RWPE2 (cell line): ENCODE measurements at regions not wholly inside any gene's neighbourhood (a gene's known extent, or its start where the extent isn't known, plus 50 kb on each side); places are given as distances from the start of the nearest gene placed in this dataset.
A peak's percentile ranks its signal among the peaks of the same experiment; 100 is the strongest.

Source experiments
- ATAC-seq: fragments of 200-7000 bp; cut with Tn5 transposase; 3 replicates; pipeline ENCODE4 v1.9.1; 2021; ENCODE audit warnings: low read depth
- DNase-seq: peaks from one replicate; pipeline ENCODE4 v3.0.0-alpha.2; 2020; ENCODE audit warnings: low spot score
- H3K27ac ChIP-seq: fragments of 450-650 bp; 2 replicates; pipeline ENCODE4 v1.5.1; 2017; ENCODE audit warnings: mild to moderate bottlenecking; ENCODE audit not compliant: poor library complexity, severe bottlenecking
- H3K27me3 ChIP-seq: fragments of 250-450 bp; sonication (Bioruptor Pico); 2 replicates; pipeline ENCODE4 v1.5.1; 2021; ENCODE audit warnings: mild to moderate bottlenecking, moderate library complexity; ENCODE audit not compliant: insufficient read depth, poor library complexity, severe bottlenecking
- H3K36me3 ChIP-seq: fragments of 250-450 bp; sonication (Bioruptor Pico); 2 replicates; pipeline ENCODE4 v1.5.1; 2020; ENCODE audit warnings: low read depth, mild to moderate bottlenecking, moderate library complexity
- H3K4me1 ChIP-seq: fragments of 250-450 bp; sonication (Bioruptor Pico); 2 replicates; pipeline ENCODE4 v1.5.1; 2021; ENCODE audit warnings: mild to moderate bottlenecking, moderate library complexity; ENCODE audit not compliant: insufficient read depth, poor library complexity, severe bottlenecking
- H3K4me3 ChIP-seq: fragments of 250-450 bp; sonication (Bioruptor Pico); 2 replicates; pipeline ENCODE4 v1.5.1; 2021; ENCODE audit warnings: mild to moderate bottlenecking, moderate library complexity; ENCODE audit not compliant: severe bottlenecking
- H3K9me3 ChIP-seq: fragments of 250-450 bp; sonication (Bioruptor Pico); 2 replicates; pipeline ENCODE4 v1.5.1; 2021; ENCODE audit warnings: mild to moderate bottlenecking, moderate library complexity; ENCODE audit not compliant: severe bottlenecking
- TF ChIP-seq, protein P1 (sequence below): fragments of 450-650 bp; IDR thresholded peaks from one replicate; pipeline ENCODE4 v1.5.1; 2017; ENCODE audit warnings: mild to moderate bottlenecking, moderate library complexity; ENCODE audit not compliant: poor library complexity, severe bottlenecking

DNA sequence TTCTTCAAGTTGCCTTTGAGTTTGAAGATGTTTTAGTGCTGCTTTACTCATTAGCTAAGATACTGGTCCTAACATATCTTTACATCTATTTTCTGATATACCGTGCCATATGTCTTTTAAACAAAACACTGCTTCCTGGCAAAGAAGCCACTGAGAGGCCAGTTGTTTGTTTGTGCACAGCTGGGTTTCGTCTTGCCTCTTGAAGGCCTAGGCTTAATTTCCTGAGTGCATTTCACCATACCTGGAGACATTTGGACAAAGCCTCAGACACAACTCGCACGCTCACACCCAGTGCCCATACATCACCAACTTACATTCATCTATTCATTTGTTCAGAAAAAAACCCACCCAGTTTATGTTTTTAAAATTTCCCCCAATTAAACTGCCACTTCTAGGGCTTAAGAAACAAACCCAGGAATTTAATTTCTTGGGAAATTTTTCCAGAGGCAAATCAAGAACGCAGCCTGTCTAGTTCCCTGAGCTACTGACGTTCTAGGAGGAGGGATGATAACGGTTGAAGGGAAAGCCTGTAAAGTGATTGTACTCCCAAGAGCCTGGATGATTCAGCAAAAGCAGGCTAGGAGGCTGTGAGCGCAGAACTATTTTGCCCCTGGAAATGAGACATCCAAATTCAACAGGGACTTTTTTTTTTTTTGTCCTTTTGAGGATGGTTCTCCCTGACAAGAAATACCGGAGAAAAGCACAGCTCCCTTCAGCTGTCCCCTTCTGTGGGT, 77.7 kb downstream of the OLIG3 start:
- H3K4me3 ChIP-seq = no peak overlapping the region
- H3K36me3 ChIP-seq = no peaks in the 10 kb centered on the region
- no peaks in the 10 kb centered on the region for H3K4me1 ChIP-seq
- no peak overlapping the region for H3K27ac ChIP-seq
- no peaks in the 10 kb centered on the region for H3K9me3 ChIP-seq
- peaks cover 24% of the 10 kb centered on the region for H3K27me3 ChIP-seq
- no peak for DNase-seq
- TF ChIP-seq, protein P1, sequence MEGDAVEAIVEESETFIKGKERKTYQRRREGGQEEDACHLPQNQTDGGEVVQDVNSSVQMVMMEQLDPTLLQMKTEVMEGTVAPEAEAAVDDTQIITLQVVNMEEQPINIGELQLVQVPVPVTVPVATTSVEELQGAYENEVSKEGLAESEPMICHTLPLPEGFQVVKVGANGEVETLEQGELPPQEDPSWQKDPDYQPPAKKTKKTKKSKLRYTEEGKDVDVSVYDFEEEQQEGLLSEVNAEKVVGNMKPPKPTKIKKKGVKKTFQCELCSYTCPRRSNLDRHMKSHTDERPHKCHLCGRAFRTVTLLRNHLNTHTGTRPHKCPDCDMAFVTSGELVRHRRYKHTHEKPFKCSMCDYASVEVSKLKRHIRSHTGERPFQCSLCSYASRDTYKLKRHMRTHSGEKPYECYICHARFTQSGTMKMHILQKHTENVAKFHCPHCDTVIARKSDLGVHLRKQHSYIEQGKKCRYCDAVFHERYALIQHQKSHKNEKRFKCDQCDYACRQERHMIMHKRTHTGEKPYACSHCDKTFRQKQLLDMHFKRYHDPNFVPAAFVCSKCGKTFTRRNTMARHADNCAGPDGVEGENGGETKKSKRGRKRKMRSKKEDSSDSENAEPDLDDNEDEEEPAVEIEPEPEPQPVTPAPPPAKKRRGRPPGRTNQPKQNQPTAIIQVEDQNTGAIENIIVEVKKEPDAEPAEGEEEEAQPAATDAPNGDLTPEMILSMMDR = no peak
- ATAC-seq = no peak

DNA sequence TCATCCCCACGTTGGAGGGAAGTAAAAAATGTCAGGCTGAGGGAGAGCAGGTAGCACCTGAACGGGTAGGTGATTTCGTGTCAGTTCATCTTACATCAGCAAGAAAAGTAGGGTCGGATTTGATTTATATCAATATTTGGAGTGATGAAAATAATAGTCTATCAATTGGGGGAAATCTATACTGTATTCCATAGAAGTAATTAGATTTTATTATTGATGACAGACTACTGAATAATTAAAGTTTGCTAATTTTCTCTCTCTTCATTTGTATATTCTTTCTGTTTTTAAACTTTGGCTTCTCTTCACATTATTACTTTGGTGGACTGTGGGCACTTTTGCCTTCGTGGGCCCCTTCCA, 78.4 kb downstream of the OLIG3 start:
- Histone ChIP-seq H3K27ac (no peak overlapping the region), H3K36me3 (no peaks in the 10 kb centered on the region), H3K4me3 (no peak overlapping the region), H3K9me3 (no peaks in the 10 kb centered on the region), H3K4me1 (no peaks in the 10 kb centered on the region), H3K27me3 (peaks cover 29% of the 10 kb centered on the region)
- no peak for ATAC-seq
- no peak for DNase-seq
- TF ChIP-seq, protein P1 = peak; percentile 34

DNA sequence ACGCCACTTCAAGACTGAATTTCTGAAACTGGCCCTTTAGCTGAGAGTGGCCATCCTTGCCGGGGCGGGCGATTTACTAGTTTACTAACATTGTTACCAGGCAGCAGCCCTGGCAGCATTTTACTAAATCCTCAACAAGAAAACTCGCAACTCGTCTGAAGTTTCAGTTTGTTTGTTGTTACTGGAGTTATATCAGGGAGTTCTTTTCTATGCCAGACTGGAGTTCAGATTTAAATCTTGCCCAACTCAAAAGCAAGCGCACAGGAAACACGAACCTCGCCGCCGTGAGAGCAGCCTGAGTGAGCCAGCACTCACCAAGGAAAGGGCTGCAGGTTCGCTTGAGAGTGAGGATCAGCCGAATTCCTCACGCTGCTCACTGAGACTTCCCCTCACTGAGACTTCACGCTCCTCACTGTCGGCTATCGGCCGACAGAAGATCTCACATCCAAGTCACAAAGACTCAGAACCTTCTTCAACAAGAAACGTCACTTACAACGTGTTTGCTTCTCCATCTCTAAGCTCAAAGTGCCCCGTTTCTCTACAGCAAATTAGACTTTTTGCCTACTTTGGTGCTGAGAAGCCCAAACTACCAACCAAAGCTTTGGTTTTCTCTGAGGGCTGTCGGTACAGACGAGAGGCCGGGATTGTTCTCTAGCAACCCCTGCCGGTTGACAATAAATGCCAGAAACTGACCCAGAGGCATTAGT, 78.9 kb downstream of the OLIG3 start:
- Histone ChIP-seq H3K9me3 (no peaks in the 10 kb centered on the region), H3K27me3 (peaks cover 32% of the 10 kb centered on the region), H3K36me3 (no peaks in the 10 kb centered on the region), H3K27ac (no peak overlapping the region), H3K4me3 (no peak overlapping the region), H3K4me1 (no peaks in the 10 kb centered on the region)
- TF ChIP-seq, protein P1 = peak; percentile 69
- ATAC-seq (peak; percentile 87), DNase-seq (no peak)

DNA sequence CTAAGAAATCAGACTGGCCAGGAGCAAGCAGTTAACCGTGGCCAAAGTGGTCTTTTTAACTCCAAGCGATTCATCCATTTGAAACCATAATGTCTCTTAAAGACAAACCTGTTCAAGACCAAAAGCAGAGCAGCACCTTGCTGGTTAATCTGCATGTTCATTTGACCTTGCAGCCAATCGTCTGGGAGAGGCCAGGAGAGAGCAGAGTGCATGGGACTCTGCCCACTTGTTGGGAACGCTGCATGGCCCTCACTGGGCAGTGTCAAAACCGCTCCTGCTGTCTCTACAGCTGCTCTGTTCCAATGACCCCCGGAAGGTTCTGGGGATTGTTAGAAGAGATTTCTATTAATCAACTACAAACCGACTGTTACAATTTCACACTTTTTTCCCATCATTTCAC, 79.6 kb downstream of the OLIG3 start:
- DNase-seq (no peak), ATAC-seq (no peak)
- Histone ChIP-seq H3K36me3 (no peaks in the 10 kb centered on the region), H3K9me3 (no peaks in the 10 kb centered on the region), H3K4me1 (no peaks in the 10 kb centered on the region), H3K4me3 (no peak overlapping the region), H3K27ac (no peak overlapping the region), H3K27me3 (peaks cover 32% of the 10 kb centered on the region)
- TF ChIP-seq, protein P1 = no peak

DNA sequence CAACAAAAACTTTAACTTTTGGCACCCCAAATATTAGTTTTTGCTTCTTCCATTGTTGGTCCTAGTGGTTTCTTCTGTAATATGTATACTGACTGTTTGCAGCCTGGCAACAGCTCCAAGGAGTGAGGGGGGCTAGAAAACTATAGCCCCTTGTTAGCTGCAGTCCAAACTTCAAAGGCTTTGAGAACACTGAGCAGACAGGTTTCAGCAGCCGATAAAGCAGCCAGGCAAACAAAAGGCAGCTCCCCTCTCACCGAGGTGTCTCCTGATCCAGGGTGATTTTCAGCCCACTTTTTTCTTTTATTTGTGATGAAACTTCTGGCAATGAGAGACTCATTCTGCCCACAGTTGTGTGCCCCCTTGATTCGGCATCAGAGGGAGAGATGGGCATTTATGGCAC, 80.7 kb downstream of the OLIG3 start:
- Histone ChIP-seq H3K9me3 (no peaks in the 10 kb centered on the region), H3K4me1 (no peaks in the 10 kb centered on the region), H3K36me3 (no peaks in the 10 kb centered on the region), H3K4me3 (no peak overlapping the region), H3K27me3 (peaks cover 32% of the 10 kb centered on the region), H3K27ac (no peak overlapping the region)
- TF ChIP-seq, protein P1 = no peak
- DNase-seq (no peak), ATAC-seq (no peak)
